Midbrain (tissue), 1 donor: ENCODE measurements at regions not wholly inside any gene's neighbourhood (a gene's known extent, or its start where the extent isn't known, plus 50 kb on each side); places are given as distances from the start of the nearest gene placed in this dataset.
"Not testable (repeated sequence)": the region's sequence is repeated elsewhere in the genome, so short reads cannot be mapped to it uniquely, and the experiment has no call there.

ENCODE experiments used
- DNase-seq: peaks from one replicate; lab custom pipeline; 2025; lab: John Stamatoyannopoulos, UW

DNA sequence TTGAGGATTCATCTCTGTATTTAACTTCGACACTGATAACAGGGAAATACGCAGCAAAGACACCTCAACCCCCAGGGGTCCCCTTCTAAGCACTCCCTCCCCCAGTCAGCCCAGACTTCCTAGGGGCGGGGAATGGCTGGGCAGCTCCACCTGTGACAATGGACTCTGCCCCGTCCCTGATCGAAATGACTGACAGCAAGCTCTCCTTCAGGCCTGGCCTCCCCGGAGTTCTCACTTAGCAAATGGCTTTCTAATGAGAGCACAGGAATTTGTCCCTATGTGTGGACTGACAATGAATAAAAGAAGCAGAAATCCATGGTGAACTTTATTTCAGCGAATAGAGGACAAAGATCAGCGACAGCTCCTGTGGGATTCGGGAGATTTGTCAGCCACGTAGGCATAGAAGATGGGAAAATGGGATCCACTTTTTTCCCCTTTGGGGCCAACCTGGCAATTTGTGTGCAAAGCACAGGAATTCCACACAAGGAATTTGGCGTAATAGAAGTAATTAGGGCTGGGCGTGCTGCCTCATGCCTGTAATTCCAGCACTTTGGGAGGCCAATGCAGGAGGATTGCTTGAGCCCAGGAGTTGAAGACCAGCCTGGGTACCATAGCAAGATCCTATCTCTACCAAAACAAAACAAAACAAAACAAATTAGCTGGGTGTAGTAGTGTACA, 63.8 kb downstream of the TNFAIP2 start:
- no peak for DNase-seq

DNA sequence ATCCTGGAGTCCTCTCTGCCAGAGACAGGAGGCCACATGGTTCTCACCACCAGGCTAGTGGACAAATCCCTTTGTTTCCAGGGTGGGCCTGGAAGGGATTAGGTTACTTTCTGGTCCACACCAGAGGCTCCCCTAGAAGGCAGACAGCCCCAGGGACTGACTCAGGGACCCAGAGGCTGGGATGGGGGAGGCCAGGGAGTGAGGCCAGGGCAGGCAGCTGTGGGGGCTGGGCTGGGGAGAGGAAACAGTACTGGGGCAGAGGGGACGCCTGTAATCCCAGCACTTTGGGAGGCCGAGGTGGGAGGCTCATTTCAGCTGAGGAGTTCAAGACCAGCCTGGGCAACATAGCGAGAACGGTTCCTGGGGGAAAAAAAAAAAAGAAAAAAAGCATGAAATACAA, 64.7 kb downstream of the TNFAIP2 start:
- no peak for DNase-seq

DNA sequence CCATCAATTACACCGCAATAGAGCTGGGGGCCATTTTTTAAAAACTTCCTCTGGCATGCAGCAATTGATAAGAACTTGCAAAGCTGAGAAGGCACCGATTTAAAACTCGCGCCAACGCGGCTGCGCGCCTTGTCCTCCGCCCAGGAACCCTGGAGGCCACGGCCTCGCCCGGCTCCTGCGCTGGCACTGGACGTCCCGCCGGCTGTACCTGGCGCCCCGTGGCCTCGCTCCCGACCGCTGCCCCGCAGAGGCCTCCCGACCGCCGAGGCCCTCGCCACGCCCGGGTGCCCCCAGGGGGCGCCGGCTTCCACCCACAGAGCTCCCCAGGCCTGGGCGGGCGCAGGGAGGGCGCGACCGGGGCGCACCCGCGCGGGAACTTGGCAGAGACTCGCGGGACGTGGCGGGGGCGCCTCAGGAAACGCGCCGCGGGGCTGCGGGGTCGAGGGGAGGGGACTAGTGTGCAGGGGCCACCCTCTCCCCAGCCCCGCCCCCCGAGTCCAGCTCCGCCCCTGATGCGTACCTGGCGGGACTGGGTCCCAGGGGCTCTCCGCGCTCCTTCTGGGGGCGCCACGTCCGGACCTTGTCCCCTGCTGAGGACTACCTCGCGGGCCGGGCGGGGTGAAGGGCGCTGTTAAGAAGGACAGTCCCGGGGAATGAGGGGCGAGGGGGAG, 65.7 kb downstream of the TNFAIP2 start:
- no peak for DNase-seq

DNA sequence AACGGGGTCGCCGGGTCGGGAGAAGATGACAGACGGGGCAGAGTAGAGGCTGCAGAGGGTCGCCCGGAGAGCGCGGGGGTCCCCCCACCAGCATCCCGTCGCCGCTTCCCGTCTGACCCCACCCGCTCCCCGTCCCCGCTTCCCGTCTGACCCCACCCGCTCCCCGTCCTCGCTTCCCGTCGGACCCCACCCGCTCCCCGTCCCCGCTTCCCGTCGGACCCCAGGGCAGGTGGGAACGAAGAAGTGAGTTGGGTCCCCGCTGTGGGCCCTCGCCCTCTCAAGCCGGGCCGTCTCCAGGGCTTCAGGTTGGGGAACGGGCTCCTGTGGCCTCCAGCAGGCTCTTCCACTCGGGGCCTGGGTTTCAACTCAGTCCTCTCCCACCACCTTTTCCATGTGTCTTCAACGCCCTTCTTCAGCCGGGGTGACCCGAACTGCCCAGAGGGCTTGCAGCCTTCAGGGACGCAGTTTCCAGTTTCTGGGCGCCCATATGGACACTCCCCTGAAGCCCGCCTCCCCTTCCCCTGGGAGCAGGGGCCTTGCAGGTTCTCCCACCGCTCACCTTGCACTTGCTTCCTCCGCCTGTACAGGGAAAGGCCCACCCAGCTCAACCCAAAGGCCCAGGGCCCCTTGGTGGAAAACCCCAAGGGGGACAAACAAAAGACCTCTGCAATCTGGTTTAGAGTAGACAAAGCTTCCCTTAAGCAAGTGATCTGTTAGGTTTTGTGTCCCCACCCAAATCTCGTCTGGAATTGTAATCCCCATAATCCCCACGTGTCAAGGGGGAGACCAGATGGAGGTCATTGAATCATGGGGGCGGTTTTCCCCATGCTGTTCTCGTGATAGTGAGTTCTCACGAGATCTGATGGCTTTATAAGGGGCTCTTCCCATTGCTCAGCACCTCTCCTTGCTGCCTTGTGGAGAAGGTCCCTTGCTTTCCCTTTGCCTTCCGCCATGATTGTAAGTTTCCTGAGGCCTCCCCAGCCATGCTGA, 66.5 kb downstream of the TNFAIP2 start:
- no peak for DNase-seq

DNA sequence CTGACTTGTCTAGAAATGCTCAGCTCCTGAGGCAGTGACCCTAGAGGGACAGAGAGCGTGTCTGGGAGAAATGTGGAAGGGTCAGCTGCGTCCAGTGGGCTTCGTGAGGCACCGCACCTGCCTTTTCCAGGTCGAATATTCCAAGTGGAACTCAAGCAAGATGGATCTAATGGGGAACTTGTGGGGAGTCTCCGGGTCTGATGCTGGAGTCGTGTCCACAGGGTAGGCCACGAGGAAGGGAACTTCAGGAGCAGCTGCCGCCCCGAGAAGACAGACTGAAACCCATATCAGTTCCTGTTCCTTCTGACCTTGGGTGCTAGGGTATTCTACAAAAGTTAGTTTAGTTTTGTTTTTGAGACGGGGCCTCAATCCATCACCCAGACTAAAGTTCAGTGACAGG, 67.5 kb downstream of the TNFAIP2 start:
- no peak for DNase-seq

DNA sequence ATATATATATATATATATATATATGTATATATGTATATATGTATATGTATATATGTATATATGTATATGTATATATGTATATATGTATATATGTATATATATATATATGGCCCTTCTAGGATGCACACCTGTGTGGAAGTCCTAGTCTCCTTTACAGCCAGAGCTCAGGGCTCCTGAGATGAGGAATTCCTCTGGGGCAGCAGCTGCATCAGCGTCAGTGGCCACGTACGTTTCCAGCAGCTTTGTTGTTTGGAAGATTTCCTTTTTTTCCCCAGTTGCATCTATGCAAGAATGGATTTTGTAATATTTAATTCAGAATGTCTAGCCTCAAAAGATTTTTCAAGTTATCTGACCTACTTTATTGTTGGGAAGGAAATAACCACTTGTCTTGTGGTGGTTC, 68.6 kb downstream of the TNFAIP2 start:
- DNase-seq, result no peak

DNA sequence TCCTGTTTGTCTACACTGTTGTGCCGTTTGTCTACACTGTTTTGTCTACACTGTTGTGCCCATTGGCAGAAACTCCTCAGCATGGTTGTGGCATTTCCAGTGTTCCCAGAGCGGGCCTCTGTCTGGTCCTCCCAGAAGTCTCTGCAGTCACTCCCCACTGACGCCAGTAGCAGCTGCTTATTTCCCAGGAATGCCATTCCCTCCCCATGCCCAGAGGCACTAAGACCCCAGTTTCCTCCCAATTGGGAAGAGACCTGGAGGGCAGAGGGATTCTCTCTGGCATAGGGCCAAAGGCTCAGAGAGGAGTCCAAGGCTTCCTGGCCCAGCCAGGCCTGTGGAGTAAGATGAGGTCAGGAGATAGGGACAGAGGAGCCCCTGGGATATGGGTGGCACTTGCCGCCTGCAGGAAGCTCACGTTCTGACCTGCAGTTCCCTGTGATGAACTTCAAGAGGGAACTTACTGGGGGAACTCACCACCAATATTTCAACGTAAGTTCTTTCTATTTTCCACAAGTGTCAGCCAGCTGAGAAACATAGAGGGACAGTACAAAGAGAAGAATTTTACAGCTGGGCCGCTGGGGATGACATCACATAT, 69.1 kb downstream of the TNFAIP2 start:
- no peak for DNase-seq

DNA sequence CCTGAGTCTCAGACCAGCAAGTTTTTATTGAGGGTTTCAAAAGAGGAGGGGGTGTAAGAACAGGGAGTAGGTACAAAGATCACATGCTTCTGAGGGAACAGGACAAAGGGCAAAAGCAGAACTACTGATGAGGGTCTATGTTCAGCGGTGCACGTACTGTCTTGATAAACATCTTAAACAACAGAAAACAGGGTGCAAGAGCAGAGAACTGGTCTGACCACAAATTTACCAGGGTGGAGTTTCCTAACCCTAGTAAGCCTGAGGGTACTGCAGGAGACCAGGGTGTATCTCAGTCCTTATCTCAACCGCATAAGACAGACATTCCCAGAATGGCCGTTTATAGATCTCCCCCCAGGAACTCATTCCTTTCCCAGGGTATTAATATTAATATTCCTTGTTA, 69.6 kb downstream of the TNFAIP2 start:
- DNase-seq, result not testable (repeated sequence)

DNA sequence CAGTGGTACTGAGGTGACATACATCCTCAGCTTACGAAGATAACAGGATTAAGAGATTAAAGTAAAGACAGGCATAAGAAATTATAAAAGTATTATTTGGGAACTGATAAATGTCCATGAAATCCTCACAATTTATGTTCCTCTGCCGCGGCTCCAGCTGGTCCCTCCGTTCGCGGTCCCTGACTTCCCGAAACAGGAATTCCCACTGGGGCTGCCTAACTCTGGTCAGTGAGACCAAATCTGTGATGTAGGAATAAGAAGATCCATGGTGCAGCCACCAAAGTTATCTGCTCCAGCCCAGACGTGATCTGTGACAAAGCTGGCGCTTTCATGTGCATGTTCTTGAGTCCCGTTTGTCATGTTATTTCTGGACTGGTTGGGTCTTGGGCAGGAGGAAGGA, 70.2 kb downstream of the TNFAIP2 start:
- not testable (repeated sequence) for DNase-seq

DNA sequence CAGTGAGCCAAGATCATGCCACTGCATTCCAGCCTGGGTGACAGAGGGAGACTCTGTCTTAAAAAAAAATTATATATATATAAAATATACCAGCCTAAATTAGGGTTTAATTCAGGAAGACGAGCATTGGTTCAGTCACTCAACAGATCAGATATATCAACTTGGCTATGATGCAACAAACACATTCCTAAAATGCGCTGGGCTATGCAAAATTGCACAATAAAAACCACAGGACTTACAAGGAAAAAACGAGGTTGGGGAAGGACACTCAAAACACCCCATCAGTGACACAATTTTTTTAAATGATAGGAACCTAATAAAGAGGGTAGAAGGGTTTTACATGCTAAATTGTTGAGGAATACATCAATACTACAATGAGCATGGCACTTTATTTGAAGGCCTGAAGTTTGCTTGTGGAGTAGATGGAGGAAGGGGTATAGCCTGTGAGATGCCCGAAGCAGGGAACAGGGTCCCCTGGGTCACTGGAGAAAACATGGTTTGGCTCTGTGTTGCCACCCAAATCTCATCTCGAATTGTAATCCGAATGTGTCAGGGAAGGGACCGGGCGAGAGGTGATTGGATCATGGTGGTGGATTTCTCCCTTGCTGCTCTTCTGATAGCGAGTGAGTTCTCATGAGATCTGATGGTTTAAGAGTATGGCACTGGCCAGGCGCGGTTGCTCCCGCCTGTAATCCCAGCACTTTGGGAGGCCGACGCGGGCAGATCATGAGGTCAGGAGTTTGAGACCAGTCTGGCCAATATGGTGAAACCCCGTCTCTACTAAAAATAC, 71.2 kb downstream of the TNFAIP2 start:
- DNase-seq, result no peak

DNA sequence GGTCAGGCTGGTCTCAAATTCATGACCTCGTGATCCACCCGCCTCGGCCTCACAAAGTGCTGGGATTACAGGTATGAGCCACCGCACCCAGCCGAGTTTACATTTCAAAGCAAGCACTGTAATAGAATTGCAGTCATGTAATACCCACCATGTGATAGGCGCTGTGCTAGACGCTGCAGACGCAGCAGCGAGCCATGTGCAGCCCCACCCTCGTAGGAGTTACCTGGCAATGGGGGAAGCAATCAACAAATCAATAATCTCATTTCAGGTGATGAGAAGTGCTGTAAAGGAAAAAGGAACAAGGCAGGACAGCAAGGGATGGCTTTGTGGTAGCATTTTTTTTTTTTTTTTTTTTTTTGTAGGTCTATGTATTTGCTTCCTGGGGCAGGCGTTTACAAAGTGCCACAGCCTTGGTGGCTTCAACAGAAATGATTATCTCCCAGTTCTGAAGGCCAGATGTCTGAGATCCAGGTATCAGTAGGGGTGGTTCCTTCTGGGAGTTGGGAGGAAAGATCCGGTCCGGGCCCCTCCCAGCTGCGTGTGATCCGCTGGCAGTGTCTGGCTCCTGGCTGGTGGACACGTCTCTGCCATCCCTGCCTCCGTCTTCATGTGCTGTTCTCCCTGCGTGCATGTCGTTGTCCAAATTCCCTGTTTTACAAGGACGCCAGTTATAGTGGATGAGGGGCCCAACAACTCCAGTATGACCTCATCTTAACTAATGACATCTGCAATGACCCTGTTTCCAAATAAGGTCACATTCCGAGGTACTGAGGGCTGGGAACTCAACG, 72.8 kb downstream of the TNFAIP2 start:
- no peak for DNase-seq

DNA sequence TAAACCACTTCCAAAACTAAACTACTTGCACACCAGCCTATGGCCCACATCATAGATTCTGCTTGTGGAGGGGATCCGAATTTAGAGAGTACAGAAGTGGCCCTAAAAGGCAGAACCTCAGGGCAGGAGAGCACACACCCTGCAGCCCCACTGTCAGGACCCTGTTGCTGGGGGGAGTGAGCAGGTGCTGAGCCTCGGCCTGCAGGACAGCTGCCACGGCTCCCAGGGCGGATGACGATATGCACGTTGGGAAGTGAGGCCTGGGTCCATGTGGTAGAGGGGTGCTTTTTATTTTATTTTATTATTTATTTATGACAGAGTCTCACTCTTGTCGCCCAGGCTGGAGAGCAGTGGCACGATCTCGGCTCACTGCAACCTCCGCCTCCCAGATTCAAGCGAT, 73.5 kb downstream of the TNFAIP2 start:
- DNase-seq, result no peak

DNA sequence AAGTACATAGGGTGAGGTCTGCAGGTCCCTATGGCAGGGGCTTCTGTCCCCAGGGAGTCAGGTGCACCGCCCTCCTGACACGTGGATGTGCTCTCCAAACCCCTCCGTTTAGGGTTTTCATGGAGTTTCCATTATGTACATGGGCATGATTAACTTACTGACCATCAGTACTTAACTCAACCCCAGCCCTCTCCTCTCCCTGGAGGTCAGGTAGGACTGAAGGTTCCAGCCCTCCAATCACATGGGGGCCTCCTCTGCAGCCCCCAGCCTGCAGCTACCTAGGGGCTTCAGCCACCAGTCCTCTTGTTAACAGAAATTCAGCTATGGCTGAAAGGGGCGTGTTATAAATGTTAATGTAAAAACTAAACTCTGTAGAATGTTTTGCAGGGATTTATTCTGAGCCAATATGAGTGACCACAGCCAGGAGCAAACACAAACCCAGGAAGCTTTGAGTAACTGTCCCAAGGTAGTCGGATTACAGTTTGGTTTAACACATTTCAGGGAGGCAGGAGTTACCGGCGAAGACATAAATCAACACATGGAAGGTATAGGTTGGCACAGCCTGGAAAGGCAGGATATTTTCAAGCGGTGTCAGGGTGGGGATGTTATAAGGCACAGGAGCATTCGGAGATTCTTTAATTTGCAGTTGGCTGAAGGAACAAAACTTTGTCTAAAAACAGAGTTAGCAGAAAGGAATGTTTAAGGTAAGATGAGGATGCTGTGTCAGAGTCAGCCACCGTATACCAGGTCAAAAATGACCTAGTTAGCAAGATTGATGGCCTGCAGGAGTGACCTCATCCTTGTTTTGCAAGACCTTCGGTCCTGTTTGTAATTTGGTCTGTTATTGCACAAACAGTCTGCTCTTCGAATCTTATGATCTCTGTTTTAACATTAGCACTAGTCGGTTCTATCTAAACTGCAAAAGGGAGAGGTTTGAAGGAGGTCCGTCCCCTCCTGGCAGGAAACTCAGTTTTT, 75.2 kb downstream of the TNFAIP2 start:
- DNase-seq, result no peak

DNA sequence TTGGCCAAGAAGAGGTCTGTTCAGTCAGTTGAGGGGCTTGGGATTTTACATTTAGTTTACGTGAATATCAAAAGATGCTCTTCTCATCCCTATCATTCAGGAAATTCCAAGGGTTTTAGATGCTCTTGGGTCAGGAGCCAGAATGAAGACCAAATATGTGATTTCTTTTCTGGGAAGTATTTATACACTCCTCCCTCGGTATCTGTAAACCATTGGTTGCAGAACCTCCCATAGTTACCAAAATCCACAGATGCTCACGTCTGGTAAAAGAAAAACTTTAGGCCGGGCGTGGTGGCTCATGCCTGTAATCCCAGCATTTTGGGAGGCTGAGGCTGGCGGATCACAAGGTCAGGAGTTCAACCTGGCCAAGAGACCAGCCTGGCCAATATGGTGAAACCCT, 75.9 kb downstream of the TNFAIP2 start:
- no peak for DNase-seq

DNA sequence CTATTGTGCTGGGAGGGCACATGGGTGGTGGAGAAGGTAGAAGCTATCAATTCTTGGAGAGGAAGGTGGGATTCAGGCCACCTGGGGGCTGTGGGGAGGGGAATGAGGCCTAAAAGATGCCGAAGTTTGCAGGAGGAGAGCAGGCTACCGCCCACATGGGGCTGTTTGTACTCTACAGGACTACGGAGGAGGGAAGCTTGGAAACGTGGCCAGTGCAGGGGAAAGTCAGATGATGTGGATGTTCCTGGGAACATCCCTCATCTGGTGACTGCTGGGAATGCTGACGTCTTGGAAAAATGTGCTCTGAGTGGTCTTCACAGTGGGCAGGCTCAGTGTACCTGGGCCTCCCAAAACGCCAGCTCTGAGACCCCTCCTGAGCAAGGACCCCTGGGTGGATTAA, 78.5 kb downstream of the TNFAIP2 start:
- DNase-seq, result no peak

DNA sequence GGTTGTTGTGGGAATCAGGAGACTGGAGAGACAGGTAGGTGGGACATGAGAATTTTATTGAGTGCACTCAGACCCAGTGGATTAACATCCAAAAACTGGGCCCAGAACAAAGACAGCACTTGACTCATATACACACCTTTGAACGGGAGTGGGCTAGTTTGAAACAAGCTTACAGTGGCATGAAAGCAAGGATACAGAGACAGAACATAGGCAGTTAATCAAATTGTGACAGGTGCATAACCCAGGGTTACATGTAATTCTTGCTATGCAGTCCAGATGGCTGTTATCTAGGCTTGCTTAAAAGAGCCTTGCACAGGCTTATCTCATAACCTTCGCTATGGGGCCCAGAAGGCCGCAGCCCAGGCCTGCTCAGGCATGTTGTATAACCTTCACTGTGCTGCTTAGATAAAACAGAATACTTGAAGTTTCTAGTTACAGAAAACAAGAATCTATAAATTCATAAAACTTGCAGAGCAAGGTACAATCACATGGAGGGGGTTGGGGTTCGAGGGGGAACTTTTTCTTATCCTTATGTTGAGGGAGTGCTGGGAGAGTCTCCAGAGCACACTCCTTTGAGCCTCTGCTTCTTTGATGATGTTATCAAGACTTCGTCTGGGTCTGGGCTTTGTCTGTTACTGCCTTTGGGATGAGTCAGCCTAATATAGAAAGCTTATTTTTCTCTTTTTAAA, 81.7 kb downstream of the TNFAIP2 start:
- DNase-seq, result no peak

DNA sequence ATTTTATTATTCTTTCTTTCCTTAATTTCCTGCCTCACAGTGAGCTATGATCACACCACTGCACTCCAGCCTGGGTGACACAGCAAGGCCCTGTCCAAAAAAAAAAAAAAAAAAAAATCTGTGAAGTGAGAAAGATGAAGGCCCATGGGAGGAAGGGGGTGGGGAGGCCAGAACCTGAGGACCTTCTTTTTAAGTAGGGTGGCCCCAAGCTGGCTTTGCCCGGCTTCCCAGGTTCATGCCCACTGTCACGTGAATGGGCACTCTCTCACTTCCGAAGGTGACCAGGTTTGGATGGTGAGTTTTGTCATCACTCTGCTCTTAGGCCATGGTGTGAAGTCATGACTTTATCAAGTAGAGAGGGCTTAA, 82.3 kb downstream of the TNFAIP2 start:
- DNase-seq, result no peak

DNA sequence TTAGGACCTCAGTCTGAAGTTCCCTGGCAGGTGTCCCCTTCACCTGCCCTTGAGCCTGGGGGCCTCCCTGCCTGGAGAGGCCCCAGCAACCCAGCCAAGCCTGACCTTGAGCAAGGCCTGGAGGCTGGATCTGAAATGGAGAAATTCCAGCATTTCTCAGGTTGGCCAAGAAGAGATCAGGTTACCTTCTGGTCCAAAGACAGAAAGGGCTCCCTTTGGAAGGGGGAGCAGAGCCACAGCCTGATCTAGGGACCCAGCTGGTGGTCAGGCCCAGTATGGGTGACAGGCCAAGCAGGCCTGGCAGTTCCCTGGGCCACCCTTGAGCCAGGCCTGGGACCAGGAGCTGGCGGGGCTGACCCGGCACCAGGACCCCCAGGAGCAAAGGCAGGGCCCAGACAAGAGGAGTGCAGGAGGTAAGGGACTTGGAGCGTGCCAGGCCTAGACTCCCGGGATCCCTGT, 82.8 kb downstream of the TNFAIP2 start:
- no peak for DNase-seq

DNA sequence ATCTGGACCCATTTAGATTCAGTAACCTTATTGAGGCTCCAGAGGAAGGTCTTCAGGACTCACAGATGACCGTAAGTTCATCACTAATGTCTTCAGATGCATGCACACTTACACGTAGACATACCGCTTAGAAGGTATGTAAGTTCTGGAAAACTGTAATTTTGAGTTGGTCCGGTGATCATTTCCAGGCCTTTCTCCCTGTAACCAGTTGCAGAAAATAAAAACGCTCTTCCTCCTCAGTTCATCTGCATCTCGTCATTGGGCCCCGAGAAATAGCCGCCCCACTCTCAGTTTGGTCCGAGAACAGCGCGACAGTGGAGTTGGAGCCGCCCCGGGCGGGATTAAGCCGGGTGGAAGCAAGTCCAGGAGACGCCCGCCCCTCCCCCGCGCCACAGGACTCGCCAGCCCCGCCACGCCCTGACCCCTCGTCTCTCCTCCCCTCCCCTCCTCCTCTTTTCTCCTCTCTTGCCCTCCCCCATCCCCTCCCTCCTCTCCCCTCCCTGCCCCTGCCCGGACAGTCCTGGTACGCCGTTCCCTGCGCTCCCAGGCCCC, 83.7 kb downstream of the TNFAIP2 start:
- no peak for DNase-seq
